GM21515 (cell line): ENCODE measurements at regions not wholly inside any gene's neighbourhood (a gene's known extent, or its start where the extent isn't known, plus 50 kb on each side); places are given as distances from the start of the nearest gene placed in this dataset.

Source experiments
- ATAC-seq: cut with Tn5 transposase; IDR thresholded peaks from one replicate; pipeline ENCODE4 v1.9.1; 2021; ENCODE audit not compliant: unreplicated experiment

- ATAC-seq: no peak
Observed at GRCh38 chr13:78719367-78719766, 60.4 kb upstream of the OBI1 start.

GRCh38 chr13:78714717-78715116 is 55.8 kb upstream of the OBI1 start:
- no peak for ATAC-seq

GRCh38 chr13:78712831-78713230 is 53.9 kb upstream of the OBI1 start:
- no peak for ATAC-seq

- ATAC-seq: no peak
Observed at GRCh38 chr13:78709028-78709427, 50.1 kb upstream of the OBI1 start.
